Endothelial cell of umbilical vein (primary cell): ENCODE measurements at regions not wholly inside any gene's neighbourhood (a gene's known extent, or its start where the extent isn't known, plus 50 kb on each side); places are given as distances from the start of the nearest gene placed in this dataset.

Source experiments
- BruUV-seq: library from RNA; stranded (reverse); fragments of 400-500 nt; replicated peaks from 2 replicates; lab custom pipeline; 2021; lab: Mats Ljungman, UMichigan
- CTCF ChIA-PET: fragments of 300-600, 350-600 bp; sonication (Branson Sonifier 250); formaldehyde crosslinking; loops from one replicate; lab custom pipeline; 2021; ENCODE audit warnings: antibody characterized with exemption, inconsistent platforms; lab: Charles Lee
- POLR2A ChIA-PET: fragments of 300-600, 350-600 bp; sonication (Branson Sonifier 250); formaldehyde crosslinking; loops from one replicate; lab custom pipeline; 2021; ENCODE audit warnings: antibody characterized with exemption, inconsistent platforms; lab: Charles Lee
- DNase-seq: peaks from one replicate; pipeline ENCODE4 v3.0.0-alpha.2; 2011; ENCODE audit warnings: low read depth, low spot score
- FAIRE-seq: peaks from 2 replicates; lab custom pipeline; 2011; peaks lifted over from hg19 to GRCh38; lab: Jason Lieb, UNC
- H2AFZ ChIP-seq: 2 replicates; pipeline ENCODE4 v1.6.0; 2012; ENCODE audit warnings: low read depth, low read length, control low read depth, inconsistent platforms
- H3K27ac ChIP-seq: 2 replicates; pipeline ENCODE4 v1.5.1; 2011; ENCODE audit warnings: low read depth, mild to moderate bottlenecking, control low read depth, low read length, moderate library complexity; ENCODE audit not compliant: insufficient read depth
- H3K27me3 ChIP-seq, 2 experiments: 2 replicates each; pipeline versions ENCODE4 v1.6.0 to v1.6.1; 2011; ENCODE audit warnings: low read length in 2 of 2, mixed read lengths in 1 of 2; ENCODE audit not compliant: control insufficient read depth in 2 of 2, insufficient read depth in 2 of 2
- H3K36me3 ChIP-seq, 2 experiments: 2 replicates in 1 of 2; 3 replicates in 1 of 2; pipeline ENCODE4 v1.5.1; 2011; ENCODE audit warnings: low read length in 2 of 2, mild to moderate bottlenecking in 1 of 2, moderate library complexity in 1 of 2; ENCODE audit not compliant: control insufficient read depth in 2 of 2, insufficient read depth in 2 of 2; ENCODE audit errors: extremely low read depth in 1 of 2
- H3K4me1 ChIP-seq: 3 replicates; pipeline ENCODE4 v1.5.1; 2011; ENCODE audit warnings: mild to moderate bottlenecking, low read length; ENCODE audit not compliant: control insufficient read depth, insufficient read depth; ENCODE audit errors: extremely low read depth
- H3K4me2 ChIP-seq: 2 replicates; pipeline ENCODE4 v1.6.1; 2011; ENCODE audit warnings: low read length, control low read depth, mixed read lengths; ENCODE audit not compliant: insufficient read depth
- H3K4me3 ChIP-seq, 3 experiments: fragments of 200-600 bp in 1 of 3; sonication (generic), shearing (Covaris generic) in 1 of 3; replicated peaks in 1 of 3; 2 replicates each; pipeline ENCODE4 v1.5.1; 2011 to 2016; ENCODE audit warnings: control low read depth in 3 of 3, low read length in 3 of 3, mild to moderate bottlenecking in 2 of 3, inconsistent platforms in 1 of 3, low read depth in 1 of 3, moderate library complexity in 1 of 3; ENCODE audit not compliant: insufficient read depth in 1 of 3
- H3K79me2 ChIP-seq: 2 replicates; pipeline ENCODE4 v1.6.0; 2012; ENCODE audit warnings: low read length, inconsistent platforms; ENCODE audit not compliant: control insufficient read depth, insufficient read depth
- H3K9ac ChIP-seq: replicated peaks from 2 replicates; pipeline ENCODE3; 2011; ENCODE audit warnings: low read length, control low read depth; ENCODE audit not compliant: insufficient read depth; ENCODE audit errors: extremely low read depth
- H3K9me1 ChIP-seq: replicated peaks from 3 replicates; pipeline ENCODE4 v1.6.0; 2011; ENCODE audit warnings: mild to moderate bottlenecking, low read length; ENCODE audit not compliant: control insufficient read depth, insufficient read depth; ENCODE audit errors: extremely low read depth
- H3K9me3 ChIP-seq: replicated peaks from 2 replicates; pipeline ENCODE4 v1.5.1; 2012; ENCODE audit warnings: low read length, inconsistent platforms; ENCODE audit not compliant: control insufficient read depth, insufficient read depth
- H4K20me1 ChIP-seq: replicated peaks from 2 replicates; pipeline ENCODE3; 2011; ENCODE audit warnings: mild to moderate bottlenecking, low read length; ENCODE audit not compliant: control insufficient read depth, insufficient read depth; ENCODE audit errors: extremely low read depth
- CTCF ChIP-seq, 2 donors: IDR thresholded peaks; 1 replicate in 1 of 2; 2 replicates in 1 of 2; pipeline ENCODE4 v1.5.1; 2011; ENCODE audit warnings: low read length in 2 of 2, mild to moderate bottlenecking in 2 of 2, moderate library complexity in 2 of 2, control low read depth in 1 of 2, inconsistent platforms in 1 of 2, low read depth in 1 of 2; ENCODE audit not compliant: insufficient read depth in 1 of 2; ENCODE audit errors: extremely low read depth in 1 of 2
- EZH2 ChIP-seq: IDR thresholded peaks from 2 replicates; pipeline ENCODE4 v1.6.1; 2012; ENCODE audit warnings: borderline replicate concordance, low read depth, mild to moderate bottlenecking, moderate library complexity, low read length, inconsistent platforms; ENCODE audit not compliant: severe bottlenecking
- FOS ChIP-seq: IDR thresholded peaks from 2 replicates; pipeline ENCODE4 v1.6.1; 2011; ENCODE audit warnings: mild to moderate bottlenecking, low read length, moderate library complexity, borderline replicate concordance; ENCODE audit not compliant: insufficient read depth
- GATA2 ChIP-seq: IDR thresholded peaks from 2 replicates; pipeline ENCODE4 v1.7.0; 2011; ENCODE audit warnings: low read depth, mild to moderate bottlenecking, moderate library complexity, mixed read lengths, low read length; ENCODE audit not compliant: insufficient read length, insufficient read depth
- JUN ChIP-seq: IDR thresholded peaks from 2 replicates; pipeline ENCODE4 v1.6.1; 2011; ENCODE audit warnings: borderline replicate concordance, low read depth; ENCODE audit not compliant: insufficient read length, insufficient read depth
- MYC ChIP-seq: IDR thresholded peaks from one replicate; pipeline ENCODE4 v1.6.1; 2011; ENCODE audit warnings: mild to moderate bottlenecking, low read depth, low read length
- POLR2A ChIP-seq: IDR thresholded peaks from 2 replicates; pipeline ENCODE4 v1.6.1; 2012; ENCODE audit warnings: low read depth, mild to moderate bottlenecking, control low read depth, low read length
- POLR2AphosphoS5 ChIP-seq: IDR thresholded peaks from 2 replicates; pipeline ENCODE4 v1.6.1; 2012; ENCODE audit warnings: low read depth, mild to moderate bottlenecking, control low read depth, low read length, moderate library complexity; ENCODE audit not compliant: insufficient read depth
- dilution Hi-C: fragments of 300-500 bp; cut with MboI; formaldehyde crosslinking; loops from one replicate; pipeline ENCODE4 v1.15.0; 2019; ENCODE audit warnings: low sequenced_read_pairs; ENCODE audit not compliant: extremely low pct_ligation_motif_present
- intact Hi-C: fragments of 100-400 bp; cut with micrococcal nuclease; formaldehyde crosslinking; loops from one replicate; pipeline ENCODE4 v1.10.0; 2022

- peak; percentile 5 for DNase-seq
- POLR2A ChIA-PET, result no interaction called here
- intact Hi-C loops, result no loop called here
These were observed 482.8 kb upstream of the HTR2C start for GRCh38 chrX:114101081-114101480.

GRCh38 chrX:114097866-114098265, 486.0 kb upstream of the HTR2C start:
- Histone ChIP-seq H3K36me3 (no peaks in the 10 kb centered on the region), H3K4me2 (no peak overlapping the region), H3K4me3 (no peak overlapping the region), H4K20me1 (no peaks in the 10 kb centered on the region), H3K4me1 (no peaks in the 10 kb centered on the region), H2AFZ (no peak overlapping the region), H3K9me1 (no peaks in the 10 kb centered on the region), H3K9ac (no peak overlapping the region), H3K27ac (no peak overlapping the region), H3K79me2 (no peaks in the 10 kb centered on the region), H3K27me3 (no peaks in the 10 kb centered on the region), H3K9me3 (no peaks in the 10 kb centered on the region)
- no peak for FAIRE-seq
- dilution Hi-C loops, result no loop called here
- BruUV-seq, result no TSS peak
- TF ChIP-seq MYC (no peak), CTCF (IDR thresholded peaks at IDR 0.05; ENCODE audit: extremely low read depth in 1 of 2, insufficient read depth in 1 of 2, low read depth in 1 of 2, low read length in 2 of 2) (no peak), GATA2 (no peak), FOS (no peak), POLR2AphosphoS5 (no peak), POLR2A (no peak), EZH2 (no peak), JUN (no peak)
- POLR2A ChIA-PET, result no interaction called here
- CTCF ChIA-PET, result no interaction called here
- intact Hi-C loops, result no loop called here
- no peak for DNase-seq

More at GRCh38 chrX:114101081-114101480, 482.8 kb upstream of the HTR2C start:
- no peak for FAIRE-seq
- Histone ChIP-seq H3K79me2 (no peaks in the 10 kb centered on the region), H3K9me1 (no peaks in the 10 kb centered on the region), H3K4me1 (no peaks in the 10 kb centered on the region), H3K36me3 (no peaks in the 10 kb centered on the region), H3K9me3 (no peaks in the 10 kb centered on the region), H3K27me3 (no peaks in the 10 kb centered on the region), H3K4me2 (no peak overlapping the region), H3K9ac (no peak overlapping the region), H2AFZ (no peak overlapping the region), H3K4me3 (no peak overlapping the region), H3K27ac (no peak overlapping the region), H4K20me1 (no peaks in the 10 kb centered on the region)
- peak; percentile 35 for TF ChIP-seq FOS
- no peak for TF ChIP-seq EZH2
- dilution Hi-C loops, result no loop called here
- CTCF ChIA-PET, result no interaction called here
- BruUV-seq, result no TSS peak
